ENCODE measurements at regions not wholly inside any gene's neighbourhood (a gene's known extent, or its start where the extent isn't known, plus 50 kb on each side); places are given as distances from the start of the nearest gene placed in this dataset.
"Not testable (repeated sequence)": the region's sequence is repeated elsewhere in the genome, so short reads cannot be mapped to it uniquely, and the experiment has no call there.

DNA sequence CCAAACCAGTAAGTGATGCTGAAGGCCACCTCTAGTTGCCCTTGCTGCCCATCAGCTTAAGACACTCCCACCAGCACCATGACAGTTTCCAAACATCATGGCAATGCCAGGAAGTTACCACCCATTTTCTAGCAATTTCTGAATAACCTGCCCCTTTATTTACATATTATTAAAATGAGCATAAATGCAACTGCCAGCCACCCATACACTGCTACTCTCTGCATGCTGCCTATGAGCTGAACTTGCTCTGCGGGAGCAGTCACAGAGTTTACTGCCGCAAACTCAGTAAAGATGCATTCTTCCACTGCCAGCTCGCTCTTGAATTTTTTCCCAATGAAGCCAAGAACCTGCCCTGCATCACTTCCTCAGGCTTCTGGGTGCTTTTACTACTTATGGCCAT is 212.6 kb downstream of the SH2D4B start:
- DNase-seq (ENCODE audit: low spot score), result no peak

DNA sequence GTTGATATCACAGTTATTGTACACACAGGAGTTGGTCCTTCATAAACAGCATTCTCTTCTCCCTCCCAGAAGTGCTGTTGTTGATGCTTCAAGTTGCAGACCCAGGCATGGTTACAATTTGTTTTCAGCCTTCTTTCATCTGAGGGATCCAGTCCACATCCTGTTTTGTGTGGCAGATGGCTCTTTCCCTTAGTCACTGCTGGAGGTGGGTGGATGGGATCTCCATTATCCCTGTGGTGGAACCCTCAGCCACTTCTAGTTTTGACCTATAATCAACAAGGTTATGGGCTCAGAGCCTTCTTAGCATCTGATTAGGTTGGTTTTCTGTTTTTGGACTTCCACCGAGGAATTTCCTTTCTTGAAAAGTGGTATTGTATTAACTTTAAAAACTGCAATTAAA is 214.2 kb downstream of the SH2D4B start:
- no peak for DNase-seq (ENCODE audit: low spot score)

DNA sequence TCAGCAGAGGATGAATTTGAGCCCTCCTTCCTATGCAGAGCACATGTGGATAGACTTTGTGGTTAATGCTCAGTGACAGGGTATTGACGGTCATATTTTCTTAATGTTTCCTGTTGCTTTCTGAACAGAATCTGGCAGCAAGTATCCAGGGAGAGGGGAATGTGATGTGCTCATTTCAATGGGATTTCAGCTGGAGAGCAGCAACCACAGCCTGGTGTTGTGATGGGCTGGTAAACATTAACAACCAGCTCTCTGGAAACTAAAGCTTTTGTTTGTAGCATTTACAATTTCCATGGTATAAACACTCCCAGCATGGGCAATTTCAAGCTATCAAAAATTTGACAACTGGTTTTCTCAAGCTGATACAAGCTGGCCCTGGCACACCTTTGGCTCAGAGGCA is 215.9 kb downstream of the SH2D4B start:
- DNase-seq (ENCODE audit: low spot score), result no peak

DNA sequence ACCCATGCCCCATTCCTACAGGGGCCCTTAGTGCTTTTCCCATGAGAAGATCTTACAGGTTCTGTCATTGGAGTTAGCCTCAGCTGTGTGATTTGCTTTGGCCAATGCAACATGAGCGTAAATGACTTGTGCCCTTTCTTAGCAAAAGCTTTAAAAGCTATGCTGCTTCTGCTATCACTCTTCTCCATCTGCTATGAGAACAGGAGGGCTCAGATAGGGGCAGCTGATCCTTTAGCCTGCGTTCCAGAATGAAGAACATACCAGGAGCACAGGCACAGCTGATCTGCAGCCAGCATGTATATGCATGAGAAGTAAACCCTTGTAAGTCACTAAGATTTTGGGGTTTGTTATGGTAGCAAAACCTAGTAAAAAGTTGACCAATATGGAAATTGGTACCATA is 218.2 kb downstream of the SH2D4B start:
- no peak for DNase-seq (ENCODE audit: low spot score)

DNA sequence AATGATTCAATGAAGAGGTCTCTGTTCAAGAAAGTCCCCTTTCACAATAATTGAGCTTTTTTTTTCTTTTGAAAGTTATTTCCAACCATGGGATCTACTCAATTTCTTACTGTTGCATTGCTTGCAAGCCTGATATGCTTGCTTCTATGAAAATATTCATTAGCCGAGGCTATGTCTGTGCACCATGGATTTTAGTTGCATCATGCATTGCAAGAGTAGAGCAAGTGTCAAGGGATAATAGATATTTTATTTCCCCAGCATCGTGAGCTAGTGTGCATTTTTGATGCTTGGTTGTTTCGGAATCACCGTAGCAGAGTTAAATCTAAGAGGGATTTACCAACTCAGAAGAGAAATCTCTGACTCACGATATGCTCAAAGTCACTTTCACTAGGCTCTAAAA is 222.0 kb downstream of the SH2D4B start:
- DNase-seq (ENCODE audit: low spot score), result no peak

DNA sequence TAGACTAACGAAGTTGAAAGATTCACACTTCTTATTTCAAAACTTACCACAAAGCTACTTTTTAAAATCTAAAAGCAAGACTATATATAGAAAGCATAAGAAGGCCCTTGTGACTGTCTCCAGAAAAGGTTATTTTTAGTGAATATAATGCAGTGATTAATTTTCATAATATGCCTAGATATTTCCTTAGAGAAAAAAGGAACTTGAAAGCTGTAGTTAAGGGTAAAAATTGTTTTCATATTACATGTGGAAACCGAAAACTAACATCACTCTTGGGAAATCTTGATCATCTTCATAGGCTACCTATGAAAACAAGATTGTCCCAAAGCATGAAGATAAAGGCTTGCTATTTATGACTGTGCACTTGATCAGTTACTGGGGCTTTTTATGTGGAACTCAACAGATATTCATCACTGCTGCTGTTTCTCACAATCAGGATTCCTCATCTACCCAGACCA is 223.2 kb downstream of the SH2D4B start:
- no peak for DNase-seq (ENCODE audit: low spot score)

DNA sequence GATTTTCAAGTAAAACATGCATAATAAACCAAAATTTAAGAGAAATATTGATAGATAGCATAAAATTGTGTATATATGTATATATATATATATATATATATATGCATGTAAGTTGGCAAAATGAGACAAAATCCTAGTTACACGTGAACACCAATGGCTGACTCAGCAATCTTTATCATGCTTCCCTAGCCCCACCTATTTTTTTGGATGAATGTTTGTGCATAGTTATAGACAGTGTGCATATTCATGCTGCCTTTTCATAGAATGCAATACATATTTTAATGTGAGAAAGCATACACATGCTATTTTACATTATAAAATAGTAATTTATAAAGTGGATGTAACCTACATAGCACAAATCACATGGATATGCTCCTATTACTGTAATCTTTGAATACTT is 230.3 kb downstream of the SH2D4B start:
- no peak for DNase-seq (ENCODE audit: low spot score)

DNA sequence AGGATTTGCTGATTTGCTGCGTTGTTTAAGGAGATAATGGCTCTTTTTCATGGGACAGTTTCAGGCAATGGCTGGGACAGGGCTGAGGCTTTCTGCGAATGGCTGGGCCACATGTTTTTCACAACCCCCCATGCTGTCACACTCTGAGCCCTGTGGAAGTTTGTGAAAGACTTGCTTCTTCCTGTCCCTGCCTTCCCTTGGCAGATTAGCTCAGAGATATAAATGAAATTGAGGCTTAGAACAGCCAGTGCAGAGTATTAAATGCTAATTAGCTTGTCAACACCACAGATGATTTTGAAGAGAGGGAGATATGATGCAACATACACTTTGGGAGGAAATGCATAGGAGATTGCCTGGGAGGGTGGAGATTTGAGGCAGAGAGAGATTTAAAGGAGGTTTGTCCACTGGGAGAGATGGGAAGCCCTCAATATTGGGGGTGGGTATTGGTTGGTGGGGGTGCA is 232.0 kb downstream of the SH2D4B start:
- no peak for DNase-seq (ENCODE audit: low spot score)

DNA sequence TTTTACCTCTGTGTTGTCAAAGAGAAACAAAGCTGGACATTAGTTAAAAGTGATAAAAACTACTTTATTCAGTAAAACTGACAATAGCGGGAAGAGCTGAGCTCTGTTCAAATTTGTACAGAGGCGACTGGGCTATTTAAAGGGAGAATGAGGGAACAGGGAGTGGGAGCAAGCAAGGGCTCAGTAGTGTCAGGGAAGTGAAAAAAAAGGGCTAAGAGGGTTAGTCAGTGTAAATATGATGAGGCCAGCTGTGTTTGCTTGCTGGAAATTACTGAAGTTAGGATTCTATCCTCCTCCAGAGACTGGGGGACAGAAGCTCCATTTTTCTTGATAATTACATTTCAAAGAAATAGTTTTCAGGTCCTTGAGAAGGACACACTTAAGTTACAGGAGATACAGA is 232.5 kb downstream of the SH2D4B start:
- DNase-seq (ENCODE audit: low spot score), result no peak

DNA sequence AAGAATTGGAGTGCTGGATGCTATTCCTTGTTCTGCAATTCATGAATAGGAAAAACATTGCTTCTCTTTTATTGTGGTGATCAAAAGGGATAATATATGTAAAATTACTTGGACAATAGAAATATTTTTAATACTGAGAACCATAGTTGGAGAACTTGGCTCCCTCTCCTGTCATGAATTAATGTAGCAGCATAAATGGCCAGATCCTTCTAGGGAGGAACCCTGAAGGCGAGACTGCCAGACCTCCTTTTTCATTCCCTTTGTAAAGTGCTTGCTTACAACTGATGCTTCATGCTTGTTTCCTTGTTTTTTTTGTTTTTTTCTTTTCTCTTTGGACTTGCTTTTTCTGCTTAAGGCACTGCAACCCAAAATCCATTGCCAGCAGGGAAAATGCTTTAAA is 233.6 kb downstream of the SH2D4B start:
- DNase-seq (ENCODE audit: low spot score), result no peak

DNA sequence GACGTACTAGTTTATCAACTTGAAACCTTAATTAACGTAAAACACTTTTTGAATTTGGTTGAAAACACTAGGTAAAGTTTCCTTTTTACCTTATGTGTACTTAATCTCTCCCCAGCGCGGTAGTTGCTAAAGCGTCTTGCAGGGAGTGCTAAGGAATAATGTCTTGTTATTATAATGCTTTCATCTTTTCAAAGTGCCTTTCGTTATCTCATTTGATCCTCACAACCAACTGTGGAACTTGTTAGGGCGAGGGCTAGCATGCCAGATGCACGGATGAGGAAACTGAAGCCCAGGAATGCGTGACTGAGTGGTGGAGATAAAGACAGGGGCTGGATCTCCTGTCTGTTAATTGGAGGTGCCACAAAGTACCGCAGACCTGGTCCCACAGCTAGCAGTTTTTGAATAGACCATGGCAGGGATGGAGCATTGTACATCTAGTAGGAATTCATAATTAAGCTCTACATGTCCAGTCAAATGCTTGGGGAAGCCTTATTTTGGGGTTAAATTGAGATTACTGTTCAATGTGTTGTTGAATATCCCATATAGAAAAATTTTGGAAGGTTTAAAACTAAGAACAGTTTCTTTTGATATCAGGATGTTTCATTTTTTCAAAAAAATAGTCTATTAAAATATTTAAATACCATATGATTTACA is 234.3 kb downstream of the SH2D4B start:
- no peak for DNase-seq (ENCODE audit: low spot score)

DNA sequence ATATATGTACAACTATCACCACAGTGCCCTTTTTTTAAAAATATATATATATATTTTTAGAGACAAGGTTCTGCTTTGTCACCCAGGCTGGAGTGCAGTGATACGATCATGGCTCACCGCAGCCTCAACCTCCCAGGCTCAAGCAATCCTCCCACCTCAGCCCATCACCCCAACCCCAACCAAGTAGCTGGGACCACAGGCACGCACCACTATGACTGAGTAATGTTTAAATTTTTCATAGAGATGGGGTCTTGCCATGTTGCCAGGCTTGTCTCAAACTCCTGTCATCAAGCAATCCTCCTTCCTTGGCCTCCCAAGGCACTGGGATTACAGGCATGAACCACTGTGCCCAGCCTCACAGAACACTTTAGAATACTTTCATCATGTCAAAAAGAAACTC is 234.9 kb downstream of the SH2D4B start:
- DNase-seq (ENCODE audit: low spot score), result no peak

DNA sequence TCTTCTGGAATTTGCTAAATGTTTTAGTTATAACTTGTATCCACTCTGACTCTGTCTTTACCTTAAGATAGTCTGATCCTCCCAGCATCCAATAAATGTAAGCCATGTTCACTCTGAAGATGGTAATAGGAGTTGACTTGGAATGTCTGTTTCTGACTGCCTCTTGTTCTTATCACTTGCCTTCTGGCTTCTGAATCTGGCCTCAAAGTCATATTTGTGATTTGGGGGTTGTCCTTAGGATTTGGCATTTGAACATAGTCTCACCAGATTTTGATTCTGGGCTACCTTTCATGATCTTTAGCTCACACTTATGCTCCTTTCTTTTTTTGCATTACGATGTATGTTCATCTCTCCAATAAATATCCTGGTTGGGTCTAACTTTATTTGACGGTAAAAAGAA is 247.0 kb downstream of the SH2D4B start:
- DNase-seq (ENCODE audit: low spot score), result no peak

DNA sequence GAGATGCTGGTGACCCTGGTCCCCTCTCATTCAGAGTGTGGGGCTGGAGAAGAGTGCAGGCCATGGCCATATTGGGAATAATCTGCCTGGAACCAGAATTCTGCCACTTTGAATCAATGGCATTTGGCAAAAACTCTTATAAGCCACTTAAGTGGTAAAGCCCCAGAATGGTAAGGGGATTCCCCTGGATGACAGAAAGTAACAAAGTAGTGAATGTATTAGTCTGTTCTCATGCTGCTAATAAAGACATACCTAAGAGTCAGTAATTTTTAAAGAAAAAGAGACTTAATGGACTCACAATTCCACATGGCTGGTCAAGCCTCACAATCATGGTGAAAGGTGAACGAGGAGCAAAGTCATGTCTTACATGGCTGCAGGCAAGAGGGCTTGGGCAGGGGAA is 248.6 kb downstream of the SH2D4B start:
- no peak for DNase-seq (ENCODE audit: low spot score)

DNA sequence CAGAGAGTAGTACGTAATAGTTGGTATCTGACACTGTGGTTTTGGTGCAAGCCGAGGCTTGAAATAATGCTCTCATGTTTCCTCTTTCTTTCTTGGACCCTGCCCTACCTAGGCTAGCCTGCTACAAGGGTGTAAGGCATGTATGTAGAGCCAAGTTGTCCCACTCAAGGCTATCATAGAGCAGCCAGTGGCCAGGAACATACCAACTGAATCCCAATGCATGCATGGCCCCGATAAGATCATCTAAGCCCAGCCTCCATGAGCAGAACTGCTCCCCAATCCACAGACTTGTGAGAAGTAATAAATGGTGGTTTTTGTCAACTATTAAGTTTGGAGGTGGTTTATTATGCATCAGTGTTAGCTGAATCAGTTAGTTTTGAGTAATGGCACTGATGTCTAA is 250.2 kb downstream of the SH2D4B start:
- no peak for DNase-seq (ENCODE audit: low spot score)

DNA sequence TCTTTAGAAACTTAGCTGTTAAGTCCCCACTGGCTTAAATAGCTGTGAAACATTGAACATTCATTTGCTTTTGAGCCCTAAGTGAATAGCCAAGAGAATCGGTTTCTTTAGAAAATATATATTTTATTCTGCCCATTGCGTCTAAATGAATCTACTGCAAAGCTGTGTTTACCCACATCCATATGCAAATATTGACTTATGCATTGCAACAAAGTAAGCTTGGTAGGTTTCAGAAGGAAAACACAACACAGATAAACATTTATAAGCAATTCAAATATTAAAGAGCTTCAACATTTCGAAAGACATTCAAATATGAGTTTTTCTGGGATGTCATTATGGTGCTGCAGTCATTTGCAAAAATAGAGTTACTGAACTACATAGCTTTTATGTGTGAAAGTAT is 257.3 kb downstream of the SH2D4B start:
- no peak for DNase-seq (ENCODE audit: low spot score)

DNA sequence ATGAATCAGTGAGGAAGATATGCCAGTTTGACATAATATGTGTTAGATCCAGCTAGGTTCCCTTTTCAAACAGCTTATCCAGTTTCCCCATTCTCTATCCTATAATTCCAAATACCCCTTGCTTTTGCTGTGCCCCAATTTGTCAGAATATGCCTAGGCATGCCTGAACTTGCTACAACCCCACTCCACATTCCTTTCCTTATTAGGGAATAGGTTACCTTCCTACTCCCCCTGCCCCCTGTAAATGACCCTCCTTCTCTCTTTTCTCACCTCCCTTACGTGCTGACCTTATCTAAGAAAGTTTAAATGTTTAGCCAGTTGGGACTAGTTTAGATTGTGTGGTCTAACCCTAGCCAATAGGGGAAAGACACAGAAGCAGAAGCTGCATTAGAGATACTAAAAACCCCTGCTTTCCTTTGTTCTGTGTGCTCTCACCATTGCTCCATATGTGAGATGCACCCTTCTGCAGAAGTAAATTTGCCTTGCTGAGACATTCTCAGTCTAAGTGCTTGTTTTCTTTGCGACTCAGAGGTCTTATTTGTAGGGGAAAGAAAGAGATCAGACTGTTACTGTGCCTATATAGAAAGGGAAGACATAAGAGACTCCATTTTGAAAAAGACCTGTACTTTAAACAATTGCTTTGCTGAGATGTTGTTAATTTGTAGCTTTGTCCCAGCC is 267.8 kb downstream of the SH2D4B start:
- DNase-seq (ENCODE audit: low spot score), result no peak

DNA sequence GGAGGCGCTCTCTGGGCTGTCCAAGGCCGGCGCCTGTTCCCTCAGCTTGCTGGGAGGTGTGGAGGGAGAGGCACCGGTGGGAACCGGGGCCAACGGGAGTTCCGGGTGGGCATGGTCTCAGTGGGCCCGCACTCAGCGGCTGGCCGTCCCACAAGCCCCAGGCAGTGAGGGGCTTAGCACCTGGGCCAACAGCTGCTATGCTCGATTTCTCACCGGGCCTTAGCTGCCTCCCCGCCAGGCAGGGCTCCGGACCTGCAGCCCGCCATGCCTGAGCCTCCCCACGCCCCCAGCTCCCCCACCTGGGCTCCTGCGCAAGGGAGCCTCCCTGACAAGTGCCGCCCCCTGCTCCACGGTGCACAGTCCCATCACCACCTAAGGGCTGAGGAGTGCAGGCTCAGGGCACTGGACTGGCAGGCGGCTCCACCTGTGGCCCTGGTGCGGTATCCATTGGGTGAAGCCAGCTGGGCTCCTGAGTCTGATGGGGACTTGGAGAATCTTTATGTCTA is 276.5 kb downstream of the SH2D4B start:
- no peak for DNase-seq (ENCODE audit: low spot score)

DNA sequence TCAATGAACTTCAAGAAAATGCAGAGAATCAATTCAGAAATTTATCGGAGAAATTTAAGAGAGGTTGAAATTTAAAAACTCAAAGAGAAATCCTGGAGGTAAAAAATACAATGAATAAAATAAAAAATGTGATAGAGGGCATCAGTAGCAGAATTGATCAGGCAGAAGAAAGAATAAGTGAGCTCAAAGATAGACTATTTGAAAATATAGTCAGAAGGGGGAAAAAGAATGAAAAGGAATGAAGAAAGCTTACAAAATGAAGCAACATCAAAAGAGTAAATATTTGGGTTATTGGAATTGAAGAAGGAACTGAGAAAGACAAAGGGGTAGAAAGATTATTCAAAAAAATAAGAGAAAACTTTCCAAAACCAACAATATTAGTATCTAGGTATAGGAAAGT is 291.4 kb downstream of the SH2D4B start:
- DNase-seq (ENCODE audit: low spot score), result no peak

DNA sequence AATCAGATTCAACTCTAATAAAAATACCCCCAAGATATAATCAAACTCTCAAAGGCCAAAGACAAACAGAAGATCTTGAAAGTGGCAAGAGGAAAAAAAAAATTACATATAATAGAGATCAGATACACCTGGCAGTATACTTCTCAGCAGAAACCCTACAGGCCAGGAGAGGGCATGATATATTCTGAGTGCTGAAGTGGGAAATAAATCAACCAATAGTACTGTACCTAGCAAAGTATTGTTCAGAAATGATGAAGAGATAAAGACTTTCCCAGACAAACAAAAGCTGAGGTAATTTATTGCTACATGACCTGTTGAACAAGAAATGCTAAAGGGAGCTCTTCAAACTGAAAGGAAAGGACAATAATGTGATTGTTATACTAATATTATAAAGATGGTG is 291.9 kb downstream of the SH2D4B start:
- no peak for DNase-seq (ENCODE audit: low spot score)

DNA sequence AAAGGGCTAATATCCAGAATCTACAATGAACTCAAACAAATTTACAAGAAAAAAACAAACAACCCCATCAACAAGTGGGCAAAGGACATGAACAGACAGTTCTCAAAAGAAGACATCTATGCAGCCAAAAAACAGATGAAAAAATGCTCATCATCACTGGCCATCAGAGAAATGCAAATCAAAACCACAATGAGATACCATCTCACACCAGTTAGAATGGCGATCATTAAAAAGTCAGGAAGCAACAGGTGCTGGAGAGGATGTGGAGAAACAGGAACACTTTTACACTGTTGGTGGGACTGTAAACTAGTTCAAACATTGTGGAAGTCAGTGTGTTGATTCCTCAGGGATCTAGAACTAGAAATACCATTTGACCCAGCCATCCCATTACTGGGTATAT is 295.0 kb downstream of the SH2D4B start:
- not testable (repeated sequence) for DNase-seq (ENCODE audit: low spot score)

DNA sequence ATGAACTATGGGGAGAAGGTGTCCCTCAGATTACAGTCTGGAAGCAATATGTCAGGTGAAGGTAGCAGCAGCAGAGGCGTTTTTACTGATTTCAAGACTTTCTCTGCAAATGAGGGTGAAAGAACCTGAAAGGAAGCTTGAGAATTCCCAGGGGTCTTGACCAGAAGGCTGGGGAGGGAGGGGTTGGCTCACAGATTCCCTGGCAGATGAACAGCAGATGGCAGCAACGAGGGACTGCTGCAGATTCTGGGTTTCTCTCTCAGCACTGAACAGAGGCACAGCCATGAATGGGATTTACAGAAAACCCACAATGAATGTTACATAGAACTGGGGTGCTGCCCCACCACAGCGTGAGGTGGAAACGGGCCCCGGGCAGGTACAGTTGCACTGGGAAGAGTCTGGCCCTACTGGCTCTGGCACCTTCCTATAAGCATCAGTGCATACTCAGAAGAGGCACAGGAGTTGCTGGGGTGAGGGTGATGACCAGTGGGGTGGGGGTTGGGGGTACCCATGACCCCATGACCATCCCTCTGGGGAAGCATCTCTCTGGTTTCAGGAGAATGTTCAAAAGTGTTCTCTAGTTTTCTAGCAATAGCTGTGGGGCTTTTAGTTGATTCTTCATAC is 317.8 kb downstream of the SH2D4B start:
- no peak for DNase-seq (ENCODE audit: low spot score)

DNA sequence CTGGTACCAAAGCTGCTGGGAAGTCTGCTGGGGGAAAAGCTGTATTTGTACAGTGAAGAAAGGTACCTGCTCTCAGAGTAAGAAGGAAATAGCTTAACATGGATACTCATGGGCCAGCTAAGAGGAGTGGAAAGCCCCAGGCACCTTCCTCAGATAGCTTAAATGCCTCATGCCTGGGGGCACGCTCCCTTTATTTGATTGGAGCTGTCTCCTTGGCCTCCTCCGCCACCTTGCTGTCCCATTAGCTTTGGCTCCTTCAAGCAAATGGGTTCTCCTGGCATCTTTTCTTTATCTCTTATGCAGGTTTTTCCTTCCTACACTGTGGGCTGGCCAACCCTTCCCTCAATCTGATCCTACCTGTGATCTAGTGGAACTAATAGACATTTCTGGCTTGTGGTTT is 318.5 kb downstream of the SH2D4B start:
- no peak for DNase-seq (ENCODE audit: low spot score)
